CD4-positive, alpha-beta T cell treated with Interleukin-2 at 100 ng/mL for 4 hours (primary cell): ENCODE measurements at regions not wholly inside any gene's neighbourhood (a gene's known extent, or its start where the extent isn't known, plus 50 kb on each side); places are given as distances from the start of the nearest gene placed in this dataset.
A peak's percentile ranks its signal among the peaks of the same experiment; 100 is the strongest.
"Not testable (repeated sequence)": the region's sequence is repeated elsewhere in the genome, so short reads cannot be mapped to it uniquely, and the experiment has no call there.

Experiments
- DNase-seq: peaks from one replicate; pipeline ENCODE4 v3.0.0-alpha.2; 2020; ENCODE audit warnings: low spot score

DNA sequence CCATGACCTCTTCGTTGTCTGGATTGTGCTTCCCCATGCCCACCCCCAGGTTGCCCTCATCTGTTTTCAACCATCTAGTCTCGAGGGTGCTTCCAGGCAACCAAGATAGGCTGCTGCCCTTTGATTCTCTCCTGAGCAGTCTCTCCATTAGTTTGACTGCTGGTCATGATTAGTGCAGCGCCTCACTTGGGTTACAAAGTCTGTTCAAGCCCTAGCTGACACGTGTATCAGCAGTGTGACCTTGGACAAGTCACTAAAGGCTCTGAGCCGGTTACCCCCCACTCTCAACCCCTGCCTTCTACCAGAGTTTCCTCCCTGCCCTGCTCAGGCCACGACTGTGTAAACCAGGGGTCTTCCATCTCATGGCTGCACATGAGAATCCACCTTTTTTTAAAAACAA is 185.3 kb upstream of the PWP1 start:
- no peak for DNase-seq

GRCh38 chr12:107501681-107502080 is 183.9 kb upstream of the PWP1 start:
- DNase-seq, result no peak

DNA sequence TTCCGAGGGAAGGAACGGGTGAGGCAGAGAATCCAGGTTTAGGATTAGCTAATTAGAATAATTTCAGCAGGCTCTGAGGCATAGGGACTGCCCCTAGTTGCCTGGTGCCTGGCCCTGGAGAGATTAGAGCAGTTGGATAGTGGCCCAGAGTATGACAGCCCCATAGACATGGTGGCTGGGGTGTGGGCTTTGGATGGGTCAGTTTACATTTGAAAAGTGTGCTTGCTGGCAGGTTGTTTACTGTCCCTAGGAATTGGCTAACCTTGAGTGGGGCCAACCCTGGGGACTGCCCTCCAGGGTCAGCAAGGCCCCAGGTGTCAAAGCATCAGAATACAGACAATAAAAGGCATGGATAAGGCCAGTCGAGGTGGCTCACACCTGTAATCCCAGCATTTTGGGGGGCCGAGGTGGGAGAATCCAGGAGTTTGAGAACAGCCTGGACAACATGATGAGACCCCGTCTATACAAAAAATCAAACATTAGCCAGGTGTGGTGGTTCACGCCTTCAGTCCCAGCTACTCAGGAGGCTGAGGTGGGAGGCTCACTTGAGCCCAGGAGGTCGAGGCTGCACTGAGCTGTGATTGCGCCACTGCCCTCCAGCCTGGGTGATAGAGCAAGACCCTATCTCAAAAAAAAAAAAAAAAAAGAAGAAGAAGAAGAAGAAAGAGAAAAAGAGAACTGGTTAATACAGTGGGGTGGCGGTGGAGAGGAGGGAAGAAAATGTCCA is 182.3 kb upstream of the PWP1 start:
- DNase-seq, result no peak

DNA sequence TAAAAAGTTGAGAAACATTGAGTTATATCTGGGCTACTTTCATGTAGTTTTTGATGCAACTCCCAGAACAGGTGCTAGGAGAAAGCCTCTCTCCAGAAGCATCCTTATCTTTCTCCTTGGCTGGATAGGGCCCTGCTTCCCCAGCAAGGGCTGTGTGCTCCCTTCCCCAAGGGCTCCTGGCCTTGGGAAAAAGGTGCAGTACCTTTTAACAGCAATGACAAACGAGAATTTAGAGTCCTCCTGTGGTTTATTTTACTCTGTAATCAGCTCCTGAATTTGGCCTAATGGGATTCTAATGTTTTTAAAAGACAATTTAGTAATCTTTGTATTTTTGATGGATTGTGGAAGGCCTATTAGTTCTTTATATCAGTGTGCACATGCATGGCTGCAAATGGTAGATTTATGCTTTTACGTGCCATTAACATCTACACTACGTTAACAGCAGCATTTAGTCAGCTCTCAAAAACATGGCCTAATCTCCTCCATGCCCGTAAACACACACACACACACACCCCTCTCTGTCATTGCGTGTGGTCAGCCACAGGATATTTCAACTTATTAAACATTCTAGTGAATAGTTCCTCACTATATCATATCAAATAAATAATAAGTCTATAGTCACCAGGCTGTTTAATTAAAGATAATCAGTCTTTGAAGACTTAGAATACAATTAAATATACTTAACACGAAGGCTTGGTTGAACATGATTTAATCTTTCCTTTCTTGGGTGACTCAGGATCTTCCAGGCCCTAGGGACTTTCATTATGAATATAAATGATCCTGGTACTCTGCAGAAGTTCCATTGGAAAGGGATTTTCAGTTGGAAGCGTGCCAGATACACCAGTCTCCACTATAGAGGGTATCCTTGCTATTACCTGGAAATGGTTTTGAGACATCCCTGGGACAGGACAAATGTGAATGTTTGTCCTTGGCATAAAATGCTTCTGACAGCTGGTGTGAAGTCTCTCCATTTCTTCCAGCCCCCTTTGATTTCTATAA is 181.4 kb upstream of the PWP1 start:
- DNase-seq, result no peak

GRCh38 chr12:107509421-107509820 is 176.2 kb upstream of the PWP1 start:
- no peak for DNase-seq

GRCh38 chr12:107510211-107510610 is 175.4 kb upstream of the PWP1 start:
- DNase-seq, result no peak

GRCh38 chr12:107511292-107511691 is 174.3 kb upstream of the PWP1 start:
- no peak for DNase-seq

GRCh38 chr12:107512391-107512790 is 173.2 kb upstream of the PWP1 start:
- no peak for DNase-seq

DNA sequence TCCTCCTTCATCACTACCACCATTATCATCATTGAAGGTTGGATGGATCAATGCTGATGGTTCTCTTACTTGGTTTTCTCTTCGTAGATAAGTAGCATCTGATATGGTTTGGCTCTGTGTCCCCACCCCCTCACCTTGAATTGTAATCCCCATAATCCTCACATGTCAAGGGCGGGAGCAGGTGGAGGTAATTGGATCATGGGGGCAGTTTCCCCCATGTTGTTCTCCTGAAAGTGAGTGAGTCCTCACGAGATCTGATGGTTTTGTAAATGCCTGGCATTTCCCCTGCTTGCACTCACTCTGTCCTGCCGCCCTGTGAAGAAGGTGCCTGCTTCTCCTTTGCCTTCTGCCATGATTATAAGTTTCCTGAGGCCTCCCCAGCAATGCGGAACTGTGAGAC is 172.4 kb upstream of the PWP1 start:
- DNase-seq, result no peak

DNA sequence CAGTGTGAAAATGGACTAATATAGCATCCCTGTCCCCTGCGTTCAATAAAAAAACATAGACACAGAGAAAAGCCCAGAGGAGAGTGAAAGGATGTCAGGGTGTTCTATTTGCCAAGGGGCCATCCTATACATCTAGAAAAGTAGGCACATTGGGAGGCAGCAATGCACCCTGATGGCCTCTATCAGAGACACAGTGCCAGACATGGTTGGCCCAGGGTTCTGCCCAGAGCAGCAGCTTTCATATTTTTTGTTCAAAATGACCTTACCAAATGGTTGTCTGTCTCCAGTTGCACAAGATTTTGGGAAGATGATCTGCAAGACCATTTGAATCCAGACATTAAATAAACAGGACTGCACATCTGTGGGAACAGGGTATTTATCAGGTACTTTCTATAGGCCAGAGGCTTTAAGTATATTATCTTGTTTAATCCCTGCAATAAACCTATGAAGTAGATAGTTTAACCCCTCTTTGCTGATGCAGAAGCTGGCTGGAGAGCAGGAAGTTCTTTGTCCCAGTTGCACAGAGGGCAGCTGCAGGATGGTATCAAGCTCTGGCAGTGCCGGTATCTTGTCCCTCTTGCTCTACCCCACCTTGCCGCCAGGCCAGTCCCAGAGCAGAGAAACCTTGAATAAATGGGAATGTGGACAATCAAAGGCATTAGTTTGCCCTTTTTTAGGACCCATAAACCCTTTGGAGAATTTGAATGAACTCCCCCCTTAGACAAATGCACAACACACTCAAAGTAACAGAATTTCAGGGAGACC is 171.8 kb upstream of the PWP1 start:
- DNase-seq, result no peak

DNA sequence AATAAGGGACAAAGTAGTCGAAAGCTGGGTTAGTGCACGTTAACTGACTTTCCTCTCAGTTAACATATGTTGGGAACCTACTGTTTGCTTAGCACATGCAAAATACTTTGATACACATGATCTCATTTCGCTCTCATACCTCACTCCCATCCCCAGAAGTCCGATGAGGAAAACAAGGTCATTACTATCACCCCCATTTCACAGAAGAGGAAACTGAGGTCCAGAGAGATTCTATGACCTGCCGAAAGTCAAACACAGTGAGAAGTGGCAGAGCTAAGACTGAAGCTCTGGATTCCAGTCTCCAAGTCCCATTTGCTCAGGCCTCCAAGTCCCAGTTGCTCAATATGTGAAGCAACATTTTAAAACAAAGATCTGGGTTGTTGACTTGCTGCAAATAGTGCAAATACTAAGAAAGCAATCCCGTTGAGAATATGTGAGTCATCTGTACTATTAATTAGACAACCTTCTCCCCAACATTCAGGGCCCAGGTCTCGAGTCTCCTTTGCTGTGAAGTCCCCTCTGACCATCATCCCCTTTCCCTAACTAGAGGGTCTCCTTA is 170.6 kb upstream of the PWP1 start:
- no peak for DNase-seq

- DNase-seq, result peak; percentile 37
These were observed 170.1 kb upstream of the PWP1 start for GRCh38 chr12:107515446-107515958.

DNA sequence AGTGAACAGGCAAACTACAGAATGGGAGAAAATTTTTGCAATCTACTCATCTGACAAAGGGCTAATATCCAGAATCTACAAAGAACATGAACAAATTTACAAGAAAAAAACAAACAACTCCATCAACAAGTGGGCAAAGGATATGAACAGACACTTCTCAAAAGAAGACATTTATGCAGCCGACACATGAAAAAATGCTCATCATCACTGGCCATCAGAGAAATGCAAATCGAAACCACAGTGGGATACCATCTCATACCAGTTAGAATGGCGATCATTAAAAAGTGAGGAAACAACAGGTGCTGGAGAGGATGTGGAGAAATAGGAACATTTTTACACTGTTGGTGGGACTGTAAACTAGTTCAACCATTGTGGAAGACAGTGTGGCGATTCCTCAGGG is 167.8 kb upstream of the PWP1 start:
- DNase-seq, result not testable (repeated sequence)

DNA sequence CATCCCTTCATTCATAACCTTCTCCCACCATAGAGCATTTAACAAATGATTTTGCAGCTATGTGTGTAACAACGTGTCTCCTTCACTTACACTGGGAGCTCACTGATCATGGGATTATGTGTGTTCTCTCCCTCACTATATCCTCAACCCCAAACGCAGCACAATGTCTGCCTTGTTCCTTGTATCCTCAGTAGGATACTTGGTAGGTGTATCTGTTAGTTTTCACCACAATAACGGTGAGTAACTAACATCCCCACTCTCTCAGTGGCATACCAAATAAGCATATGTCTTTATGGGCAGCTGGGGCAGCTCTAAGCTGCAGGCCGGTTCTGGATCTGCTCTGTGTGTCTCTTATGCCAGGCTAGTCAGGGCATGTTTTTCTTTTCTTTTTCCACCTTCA is 166.7 kb upstream of the PWP1 start:
- DNase-seq, result no peak

DNA sequence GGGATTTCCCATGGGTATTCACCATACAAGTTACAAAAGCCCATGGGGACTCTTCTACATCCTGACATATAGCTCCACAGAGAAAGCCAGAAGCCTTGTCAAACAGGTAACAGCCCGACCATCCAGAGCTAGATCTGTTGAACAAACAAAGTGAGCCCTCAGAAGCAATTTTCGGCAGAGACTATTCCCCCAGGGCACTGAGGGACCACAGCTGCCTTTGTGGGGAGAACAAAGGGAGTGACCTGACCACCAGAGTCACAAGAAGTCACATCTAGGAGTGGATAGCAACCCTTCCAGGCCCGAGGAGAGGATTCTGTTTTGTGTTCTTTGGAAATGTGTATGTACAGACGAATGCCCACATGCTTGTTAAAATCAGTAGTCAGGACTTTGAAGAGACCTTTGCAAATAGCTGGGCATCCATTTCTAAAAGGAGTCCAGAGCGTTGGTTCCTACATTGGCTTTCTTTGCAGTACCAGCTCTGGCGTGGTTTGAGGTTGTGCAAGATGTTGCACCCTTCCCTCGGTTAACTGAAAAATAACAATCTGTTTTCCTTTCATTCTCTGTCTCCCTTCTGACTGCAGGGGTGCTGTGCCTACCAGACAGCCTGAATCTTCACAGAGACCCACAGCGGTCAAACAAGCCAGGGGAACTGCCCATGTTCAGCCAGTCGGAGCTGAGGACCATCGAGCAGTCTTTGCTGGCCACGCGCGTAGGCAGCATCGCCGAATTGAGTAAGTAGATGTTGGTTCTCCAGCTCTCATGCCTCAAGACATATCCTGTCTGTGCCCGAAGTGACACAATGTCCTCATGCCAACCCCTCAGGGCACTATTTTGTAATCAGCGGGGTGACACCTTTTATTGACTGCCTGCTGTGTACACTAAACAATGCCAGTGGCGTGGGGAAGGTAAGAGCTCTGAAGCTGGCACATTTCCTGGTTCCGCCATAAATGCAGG is 165.4 kb upstream of the PWP1 start:
- no peak for DNase-seq

GRCh38 chr12:107521826-107522355 is 163.7 kb upstream of the PWP1 start:
- DNase-seq, result no peak

- no peak for DNase-seq
These were observed 162.7 kb upstream of the PWP1 start for GRCh38 chr12:107522692-107523477.

GRCh38 chr12:107523775-107524535 is 161.6 kb upstream of the PWP1 start:
- no peak for DNase-seq
